T follicular helper cell (primary cell): ENCODE measurements at regions not wholly inside any gene's neighbourhood (a gene's known extent, or its start where the extent isn't known, plus 50 kb on each side); places are given as distances from the start of the nearest gene placed in this dataset.
"Not testable (repeated sequence)": the region's sequence is repeated elsewhere in the genome, so short reads cannot be mapped to it uniquely, and the experiment has no call there.

Source experiments
- DNase-seq: peaks from one replicate; pipeline ENCODE4 v3.0.0-alpha.2; 2020; ENCODE audit warnings: low read depth

DNA sequence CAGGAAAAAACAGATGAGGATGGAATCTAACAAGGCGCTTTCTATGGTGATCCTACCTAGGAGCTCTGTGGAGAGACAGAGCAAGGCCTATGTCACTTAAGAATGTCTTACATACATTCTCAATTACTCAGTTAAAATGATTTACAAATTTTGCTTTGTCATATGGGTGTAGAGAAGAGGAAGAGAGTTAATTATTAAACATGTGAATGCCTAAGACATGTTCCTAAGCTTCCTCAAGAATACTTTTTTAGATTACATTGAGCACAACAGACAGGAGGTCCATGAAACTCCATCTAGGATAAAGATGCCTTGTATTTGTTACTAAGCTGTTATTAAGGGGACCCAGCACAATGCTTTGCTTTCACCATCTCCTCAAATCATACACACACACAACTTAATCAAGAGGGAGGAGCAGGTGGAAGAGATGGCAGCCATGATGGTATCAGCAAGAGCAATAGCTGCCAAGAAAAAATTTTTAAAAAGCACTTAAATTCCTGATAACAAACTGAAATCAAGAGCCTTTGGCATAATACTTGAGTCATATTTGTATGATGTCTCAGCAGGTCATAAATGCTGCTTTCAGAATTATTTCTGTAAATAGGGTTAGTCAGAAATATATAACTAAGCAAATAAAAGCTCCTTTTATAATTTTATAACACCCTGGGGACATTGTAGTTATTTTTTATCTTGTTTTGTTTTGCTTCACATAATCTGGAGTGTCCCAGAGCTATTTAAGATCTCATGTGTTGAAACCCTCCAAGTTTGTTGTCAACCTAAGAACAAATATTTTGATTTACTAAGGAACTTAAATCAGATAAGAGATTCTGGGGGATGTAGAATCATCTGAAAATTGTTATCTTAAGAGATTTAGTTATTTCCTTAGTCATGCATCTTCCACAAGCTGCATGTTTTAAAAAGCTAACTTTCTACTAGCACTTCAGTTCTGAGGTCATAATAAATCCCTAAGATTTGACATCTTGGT is 70.0 kb upstream of the CD2AP start:
- no peak for DNase-seq

DNA sequence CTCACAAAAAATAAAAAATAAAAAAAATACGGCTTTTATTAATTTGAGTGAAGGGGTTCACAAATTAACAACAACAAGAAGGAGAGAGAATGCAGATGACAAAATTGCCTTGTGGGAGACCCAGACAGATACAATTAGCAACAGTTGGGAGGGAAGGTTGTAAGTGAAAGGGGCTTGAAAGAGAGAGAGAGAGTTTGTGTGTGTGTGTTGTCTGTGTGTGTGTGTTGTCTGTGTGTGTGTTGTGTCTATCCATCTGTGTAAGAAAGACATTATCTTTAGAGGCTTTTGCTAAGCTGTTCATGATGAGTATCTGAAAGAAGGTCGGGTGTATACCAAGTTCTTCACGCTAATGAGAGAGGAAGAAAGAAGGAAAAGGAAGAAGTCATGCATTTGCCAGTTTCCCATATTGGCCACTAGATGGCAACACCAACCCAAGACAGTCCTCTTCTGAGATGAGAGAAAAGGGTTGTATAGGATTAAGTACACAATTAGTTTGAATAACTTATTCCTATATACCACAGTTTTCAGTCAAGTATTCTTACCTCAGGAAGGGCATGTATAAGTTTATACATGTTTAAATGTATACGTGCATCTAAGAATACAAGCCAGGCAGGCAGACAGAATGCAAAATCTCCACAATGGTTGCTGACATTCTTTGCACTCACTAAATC is 63.7 kb upstream of the CD2AP start:
- peak; percentile 25 for DNase-seq

GRCh38 chr6:47414423-47415167 is 63.0 kb upstream of the CD2AP start:
- no peak for DNase-seq

DNA sequence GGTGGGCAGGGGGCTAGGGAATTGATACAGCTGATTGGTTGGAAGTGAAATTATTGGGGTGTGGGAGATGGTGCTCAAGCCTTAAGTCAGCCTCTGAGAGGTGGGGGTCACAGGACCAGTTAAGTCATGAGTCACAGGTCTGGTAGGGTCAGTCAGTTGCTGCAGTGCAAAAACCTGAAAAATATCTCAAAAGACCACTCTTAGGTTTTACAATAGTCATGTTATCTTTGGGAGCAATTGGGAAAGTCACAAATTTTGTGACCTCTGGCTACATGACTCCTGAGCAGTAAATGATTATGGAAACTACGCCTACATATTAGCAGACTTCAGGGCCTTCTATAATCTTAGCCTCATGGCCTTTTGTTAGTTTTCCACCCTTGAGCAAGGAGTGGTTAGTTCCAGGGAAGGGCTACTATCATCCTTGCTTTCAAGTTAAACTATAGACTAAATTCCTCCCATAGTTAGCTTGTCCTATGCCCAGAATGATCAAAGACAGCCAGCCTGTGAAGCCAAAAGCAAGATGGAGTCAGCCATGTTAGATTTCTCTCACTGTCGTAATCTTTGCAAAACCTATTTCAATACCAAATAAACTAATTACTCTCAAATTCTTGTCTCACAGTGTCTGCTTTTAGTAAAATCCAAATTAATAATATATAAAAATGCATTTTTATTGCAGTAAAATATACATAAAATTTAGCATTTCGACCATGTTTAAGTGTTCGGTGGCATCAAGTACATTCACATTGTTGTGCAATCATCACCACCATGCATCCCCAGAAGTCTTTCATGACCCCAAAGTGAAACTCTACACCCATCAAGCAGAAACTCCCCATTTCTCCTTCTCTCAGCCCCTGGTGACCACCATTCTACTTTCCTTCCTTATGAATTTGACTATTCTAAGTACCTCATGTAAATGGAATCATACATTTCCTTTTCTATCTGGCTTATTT is 60.9 kb upstream of the CD2AP start:
- no peak for DNase-seq

GRCh38 chr6:47419621-47420020 is 58.0 kb upstream of the CD2AP start:
- no peak for DNase-seq

- DNase-seq: no peak
These were observed 56.9 kb upstream of the CD2AP start for GRCh38 chr6:47420394-47421371.

- no peak for DNase-seq
These were observed 54.5 kb upstream of the CD2AP start for GRCh38 chr6:47423079-47423478.

DNA sequence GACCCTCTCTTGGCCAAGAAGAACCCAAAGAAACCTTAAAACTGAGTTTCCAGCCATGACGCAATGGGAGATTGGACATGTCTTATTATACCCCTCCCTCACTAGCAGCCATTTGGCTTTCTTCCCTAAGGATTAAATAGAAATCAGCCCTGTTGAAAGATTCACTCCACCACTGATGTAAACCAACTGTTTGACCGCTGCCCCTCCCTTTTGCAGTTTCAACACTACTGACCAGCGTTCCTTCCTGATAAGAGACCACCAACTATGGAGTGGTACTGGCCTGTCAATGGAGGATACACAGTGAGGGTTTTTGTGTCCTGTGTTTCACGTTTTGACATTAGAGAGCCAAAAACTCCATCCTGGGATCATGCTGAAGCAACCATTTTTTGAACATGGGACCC is 53.2 kb upstream of the CD2AP start:
- DNase-seq: no peak

GRCh38 chr6:47425724-47426123 is 51.9 kb upstream of the CD2AP start:
- not testable (repeated sequence) for DNase-seq

GRCh38 chr6:47426524-47427302 is 50.9 kb upstream of the CD2AP start:
- no peak for DNase-seq

DNA sequence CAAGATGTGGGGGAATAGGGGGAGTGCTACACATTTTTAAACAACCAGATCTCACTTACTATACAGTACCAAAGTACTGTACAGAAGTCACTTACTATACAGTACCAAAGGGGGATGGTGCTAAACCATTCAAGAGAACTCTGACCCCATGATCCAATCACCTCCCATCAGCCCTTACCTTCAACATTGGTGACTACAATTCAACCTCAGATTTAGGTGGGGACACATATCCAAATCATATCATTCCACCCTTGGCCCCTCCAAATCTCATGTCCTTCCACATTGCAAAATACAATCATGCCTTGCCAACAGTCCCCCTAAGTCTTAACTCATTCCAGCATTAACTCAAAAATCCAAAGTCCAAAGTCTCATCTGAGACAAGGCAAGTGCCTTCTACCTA is 49.9 kb upstream of the CD2AP start:
- no peak for DNase-seq
